ENCODE measurements at regions not wholly inside any gene's neighbourhood (a gene's known extent, or its start where the extent isn't known, plus 50 kb on each side); places are given as distances from the start of the nearest gene placed in this dataset.

GRCh38 chr13:48828962-48829411, 146.7 kb upstream of the FNDC3A start:
- ChIA-PET CTCF (no interaction called here), POLR2A (no interaction called here)
- Histone ChIP-seq H3K9ac (no peak overlapping the region), H3K4me1 (ENCODE audit: control insufficient read depth in 1 of 2, insufficient read depth in 2 of 2, low read depth in 1 of 2, low read length in 1 of 2) (peaks cover 0 to 4% of the 10 kb centered on the region in 2 experiments; a peak in 2 of 4 replicates), H3K9me2 (no peaks in the 10 kb centered on the region), H4K20me1 (ENCODE audit: insufficient read depth) (no peaks in the 10 kb centered on the region), H3K79me2 (ENCODE audit: insufficient read depth) (no peaks in the 10 kb centered on the region), H2AFZ (ENCODE audit: low read depth) (no peak overlapping the region), H3K27me3 (ENCODE audit: insufficient read depth) (no peaks in the 10 kb centered on the region), H3K4me2 (no peak overlapping the region), H3F3A (replicated peaks; ENCODE audit: insufficient read depth) (no peaks in the 10 kb centered on the region), H3K4me3 (ENCODE audit: low read depth in 2 of 2, low read length in 1 of 2) (no peak overlapping the region), H3K36me3 (replicated peaks in 1 of 2; ENCODE audit: control insufficient read depth in 1 of 2, insufficient read depth in 2 of 2, low read length in 1 of 2) (no peaks in the 10 kb centered on the region), H3K9me3 (no peaks in the 10 kb centered on the region), H3K27ac (ENCODE audit: low read depth in 2 of 2, low read length in 1 of 2) (no peak overlapping the region)
- no peak for TF ChIP-seq POLR2AphosphoS5 (IDR thresholded peaks at IDR 0.05; ENCODE audit: low read depth, low read length)
- peak; percentile 35 for TF ChIP-seq JUND (IDR thresholded peaks at IDR 0.05)
- TF ChIP-seq FOSL2 (IDR thresholded peaks at IDR 0.05; ENCODE audit: borderline replicate concordance, low read depth): peak; percentile 51; the same call in 1 of the 2 replicates
- TF ChIP-seq TCF12 (IDR thresholded peaks at IDR 0.05): peak; percentile 26; the same call in 1 of the 2 replicates
- no peak for TF ChIP-seq IRF3 (IDR thresholded peaks at IDR 0.05; ENCODE audit: low read depth, low read length)
- TF ChIP-seq CHD2 (IDR thresholded peaks at IDR 0.05; ENCODE audit: low read length, partially characterized antibody): no peak
- peak; percentile 6 for DNase-seq
- 37% methylated on average over 2 of the region's 2 CpGs for WGBS (ENCODE audit: low lambda C conversion rate)

- Histone ChIP-seq H2AFZ (ENCODE audit: low read depth) (no peak overlapping the region), H3F3A (replicated peaks; ENCODE audit: insufficient read depth) (no peaks in the 10 kb centered on the region), H3K79me2 (ENCODE audit: insufficient read depth) (no peaks in the 10 kb centered on the region), H3K27ac (ENCODE audit: low read depth in 2 of 2, low read length in 1 of 2) (no peak overlapping the region), H3K36me3 (replicated peaks in 1 of 2; ENCODE audit: control insufficient read depth in 1 of 2, insufficient read depth in 2 of 2, low read length in 1 of 2) (no peaks in the 10 kb centered on the region), H3K4me1 (ENCODE audit: control insufficient read depth in 1 of 2, insufficient read depth in 2 of 2, low read depth in 1 of 2, low read length in 1 of 2) (peaks cover 0 to 4% of the 10 kb centered on the region in 2 experiments; a peak in 2 of 4 replicates), H4K20me1 (ENCODE audit: insufficient read depth) (no peaks in the 10 kb centered on the region), H3K4me3 (ENCODE audit: low read depth in 2 of 2, low read length in 1 of 2) (no peak overlapping the region), H3K4me2 (no peak overlapping the region), H3K9ac (no peak overlapping the region), H3K27me3 (ENCODE audit: insufficient read depth) (no peaks in the 10 kb centered on the region), H3K9me3 (0 out of 2 replicates have a peak, but pooled peaks cover 5% of the 10 kb centered on the region), H3K9me2 (no peaks in the 10 kb centered on the region)
- WGBS (ENCODE audit: low lambda C conversion rate): 83% methylated on average over 1 of the region's 1 CpG
- DNase-seq: no peak
- CTCF ChIA-PET: no interaction called here
- TF ChIP-seq TEAD4 (IDR thresholded peaks at IDR 0.05; ENCODE audit: borderline replicate concordance, insufficient read depth) (no peak), TCF12 (IDR thresholded peaks at IDR 0.05) (no peak), FOXJ3 (CRISPR knock-in tag; IDR thresholded peaks at IDR 0.05) (no peak), MXI1 (IDR thresholded peaks at IDR 0.05; ENCODE audit: low read depth, low read length) (no peak), POLR2AphosphoS5 (IDR thresholded peaks at IDR 0.05; ENCODE audit: low read depth, low read length) (no peak), ZBTB33 (IDR thresholded peaks at IDR 0.05; ENCODE audit: borderline replicate concordance, low read depth) (no peak), IRF3 (IDR thresholded peaks at IDR 0.05; ENCODE audit: low read depth, low read length) (no peak), MAX (IDR thresholded peaks at IDR 0.05; ENCODE audit: low read depth) (no peak), JUND (IDR thresholded peaks at IDR 0.05) (no peak), TAF1 (IDR thresholded peaks at IDR 0.05; ENCODE audit: borderline replicate concordance, low read depth, low read length) (no peak), USF2 (IDR thresholded peaks at IDR 0.05; ENCODE audit: borderline replicate concordance, low read depth, low read length) (no peak), GATA2 (CRISPR knock-in tag; IDR thresholded peaks at IDR 0.05) (no peak)
- POLR2A ChIA-PET: no interaction called here
Observed at GRCh38 chr13:48829536-48829935, 146.2 kb upstream of the FNDC3A start.
